OCI-LY7 (cell line): ENCODE measurements at regions not wholly inside any gene's neighbourhood (a gene's known extent, or its start where the extent isn't known, plus 50 kb on each side); places are given as distances from the start of the nearest gene placed in this dataset.

ENCODE experiments used
- EZH2phosphoT487 ChIP-seq: fragments of 200-600 bp; sonication (generic); IDR thresholded peaks from 2 replicates; pipeline ENCODE4 v1.6.1; 2018; ENCODE audit warnings: low read depth, borderline replicate concordance, mild to moderate bottlenecking, mixed run types, antibody characterized with exemption, low read length, moderate library complexity, mixed read lengths
- TF ChIP-seq, protein P1 (sequence below): fragments of 200-600 bp; sonication (generic); conservative IDR thresholded peaks from 2 replicates; pipeline ENCODE4 v1.5.1; 2014; ENCODE audit warnings: mild to moderate bottlenecking, antibody characterized with exemption, low read length, moderate library complexity, mixed read lengths

DNA sequence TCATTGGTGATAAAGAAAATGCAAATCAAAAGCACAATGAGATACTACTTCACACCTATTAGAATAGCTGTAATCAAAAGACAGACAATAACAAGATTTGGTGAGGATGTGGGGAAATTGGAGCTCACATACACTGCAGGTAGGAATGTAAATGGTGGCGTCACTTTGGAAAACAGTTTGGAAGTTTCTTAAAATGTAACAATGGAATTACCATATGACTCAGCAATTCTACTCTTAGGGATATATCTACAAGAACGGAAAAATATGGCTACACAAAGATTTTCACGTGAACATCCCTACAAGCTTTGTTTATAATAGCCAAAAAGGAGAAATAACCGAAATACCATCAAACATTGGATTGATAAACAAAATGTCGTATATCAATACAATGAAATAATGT, 270.4 kb downstream of the DOK5 start:
- TF ChIP-seq, protein P1, sequence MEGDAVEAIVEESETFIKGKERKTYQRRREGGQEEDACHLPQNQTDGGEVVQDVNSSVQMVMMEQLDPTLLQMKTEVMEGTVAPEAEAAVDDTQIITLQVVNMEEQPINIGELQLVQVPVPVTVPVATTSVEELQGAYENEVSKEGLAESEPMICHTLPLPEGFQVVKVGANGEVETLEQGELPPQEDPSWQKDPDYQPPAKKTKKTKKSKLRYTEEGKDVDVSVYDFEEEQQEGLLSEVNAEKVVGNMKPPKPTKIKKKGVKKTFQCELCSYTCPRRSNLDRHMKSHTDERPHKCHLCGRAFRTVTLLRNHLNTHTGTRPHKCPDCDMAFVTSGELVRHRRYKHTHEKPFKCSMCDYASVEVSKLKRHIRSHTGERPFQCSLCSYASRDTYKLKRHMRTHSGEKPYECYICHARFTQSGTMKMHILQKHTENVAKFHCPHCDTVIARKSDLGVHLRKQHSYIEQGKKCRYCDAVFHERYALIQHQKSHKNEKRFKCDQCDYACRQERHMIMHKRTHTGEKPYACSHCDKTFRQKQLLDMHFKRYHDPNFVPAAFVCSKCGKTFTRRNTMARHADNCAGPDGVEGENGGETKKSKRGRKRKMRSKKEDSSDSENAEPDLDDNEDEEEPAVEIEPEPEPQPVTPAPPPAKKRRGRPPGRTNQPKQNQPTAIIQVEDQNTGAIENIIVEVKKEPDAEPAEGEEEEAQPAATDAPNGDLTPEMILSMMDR = no peak
- TF ChIP-seq EZH2phosphoT487 = no peak
